IPS DF 4.7 (cell line): ENCODE measurements at regions not wholly inside any gene's neighbourhood (a gene's known extent, or its start where the extent isn't known, plus 50 kb on each side); places are given as distances from the start of the nearest gene placed in this dataset.
"Not testable (repeated sequence)": the region's sequence is repeated elsewhere in the genome, so short reads cannot be mapped to it uniquely, and the experiment has no call there.

Experiments used
- DNase-seq: peaks from one replicate; pipeline ENCODE4 v3.0.0-alpha.2; 2013; ENCODE audit warnings: low spot score; ENCODE audit errors: extremely low read depth

DNA sequence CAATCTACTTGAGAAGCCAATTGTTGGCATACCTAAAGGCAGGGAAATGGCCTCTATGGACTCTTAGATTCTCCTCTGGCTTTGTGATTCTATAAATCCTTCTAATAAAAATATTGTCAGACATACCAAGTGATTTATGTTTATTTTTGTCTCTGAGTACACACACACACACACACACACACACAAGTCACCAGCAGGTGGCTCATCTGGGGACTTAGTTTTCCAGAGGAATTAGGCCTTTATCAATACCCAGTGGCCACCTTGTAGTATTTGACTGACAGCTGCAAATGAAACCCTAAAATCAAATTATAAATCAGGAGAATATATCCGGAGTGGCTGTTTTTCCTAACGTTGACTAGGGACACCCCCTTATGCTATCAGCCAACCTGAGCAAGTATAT, 258.5 kb downstream of the BRINP2 start:
- DNase-seq = no peak

DNA sequence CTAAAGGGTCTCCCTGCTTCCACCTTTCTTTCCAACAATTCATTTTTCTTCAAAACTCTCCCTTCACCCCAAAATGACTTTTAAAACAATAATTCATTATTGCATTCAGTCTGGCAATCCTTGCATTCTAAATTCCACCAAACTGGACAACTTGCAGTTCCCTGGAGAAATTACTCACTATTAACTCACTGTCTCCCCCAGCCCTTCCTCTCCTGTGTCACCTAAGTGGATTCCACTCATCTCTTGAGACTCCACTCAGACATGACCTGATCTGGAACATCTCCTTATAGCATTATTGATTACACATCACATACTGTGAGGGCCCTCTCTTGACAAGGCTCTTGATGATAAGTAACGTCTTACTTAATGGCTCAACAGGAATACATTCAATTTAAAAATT, 257.1 kb downstream of the BRINP2 start:
- DNase-seq = no peak

DNA sequence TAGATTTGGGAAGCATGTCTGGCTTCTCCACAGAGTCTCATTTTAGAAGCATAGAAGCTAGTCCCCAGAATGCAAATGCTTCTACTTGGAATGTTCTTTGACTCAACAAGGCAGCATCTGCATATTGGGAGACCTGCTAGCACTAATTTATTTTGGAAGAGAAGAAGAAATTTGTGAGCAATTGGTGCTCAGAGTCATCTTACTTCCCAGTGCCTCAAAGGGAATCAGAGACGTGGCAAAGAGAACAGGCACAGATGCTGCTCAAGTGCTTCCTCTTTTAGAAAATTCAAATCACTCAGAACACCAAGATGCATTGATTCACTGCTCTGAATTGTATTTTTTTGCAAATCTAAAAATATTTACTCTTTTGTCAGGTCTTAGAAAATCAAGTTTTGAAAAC, 255.7 kb downstream of the BRINP2 start:
- DNase-seq = no peak

DNA sequence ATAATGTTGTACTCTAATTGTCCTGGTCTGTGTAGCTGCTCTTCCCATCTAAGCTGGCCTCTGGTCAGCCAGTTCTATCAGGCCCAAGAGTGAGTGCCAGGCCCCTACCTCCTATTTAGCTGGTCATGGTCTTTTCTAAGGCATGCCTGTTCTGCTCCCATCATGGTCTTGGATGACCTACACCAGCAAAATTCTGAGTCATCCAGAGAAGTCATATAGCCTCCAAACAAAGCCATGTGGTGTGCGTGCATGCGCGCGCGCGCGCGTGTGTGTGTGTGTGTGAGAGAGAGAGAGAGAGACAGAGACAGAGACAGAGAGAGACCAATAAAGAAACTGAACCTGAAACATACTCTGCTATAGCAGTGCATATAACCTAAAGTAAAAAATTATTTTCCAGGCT, 254.4 kb downstream of the BRINP2 start:
- no peak for DNase-seq

DNA sequence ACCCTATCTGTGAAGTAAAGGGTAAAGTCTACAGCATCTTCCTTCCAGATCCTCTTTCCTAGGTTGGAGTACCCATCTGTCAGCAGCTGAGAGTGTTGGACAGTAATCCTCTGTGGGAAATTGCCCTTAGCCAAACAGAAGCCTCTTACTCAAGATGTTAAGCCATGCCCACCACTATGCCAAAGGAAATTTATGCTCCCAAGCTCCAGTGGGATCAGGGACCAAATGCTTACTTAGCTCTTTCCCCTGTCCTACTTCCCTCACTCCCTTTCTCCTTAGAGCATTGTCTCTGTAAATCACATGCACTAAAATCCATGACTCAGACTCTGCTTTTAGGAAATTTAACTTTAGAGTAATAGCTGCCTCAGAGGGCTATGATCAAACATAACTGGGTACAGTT, 254.0 kb downstream of the BRINP2 start:
- DNase-seq = no peak

DNA sequence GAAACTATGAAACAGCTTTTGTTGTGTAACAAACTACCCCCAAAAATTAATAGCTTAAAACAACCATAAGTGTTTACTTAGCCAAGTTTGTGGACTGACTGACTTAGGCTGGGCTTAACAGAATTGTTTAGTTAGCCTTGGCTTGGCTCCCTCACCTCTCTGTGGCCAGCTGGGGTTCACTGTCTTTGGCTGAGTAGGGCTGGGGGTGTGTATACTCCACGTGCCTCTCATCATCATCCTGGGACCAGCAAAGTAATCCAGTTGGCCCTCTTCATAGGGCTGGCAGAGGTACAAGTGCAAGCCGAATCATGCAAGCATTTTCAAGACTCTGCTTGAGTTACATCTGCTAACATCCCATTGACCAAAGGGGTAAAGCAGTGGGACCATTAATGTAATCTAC, 252.3 kb downstream of the BRINP2 start:
- no peak for DNase-seq

DNA sequence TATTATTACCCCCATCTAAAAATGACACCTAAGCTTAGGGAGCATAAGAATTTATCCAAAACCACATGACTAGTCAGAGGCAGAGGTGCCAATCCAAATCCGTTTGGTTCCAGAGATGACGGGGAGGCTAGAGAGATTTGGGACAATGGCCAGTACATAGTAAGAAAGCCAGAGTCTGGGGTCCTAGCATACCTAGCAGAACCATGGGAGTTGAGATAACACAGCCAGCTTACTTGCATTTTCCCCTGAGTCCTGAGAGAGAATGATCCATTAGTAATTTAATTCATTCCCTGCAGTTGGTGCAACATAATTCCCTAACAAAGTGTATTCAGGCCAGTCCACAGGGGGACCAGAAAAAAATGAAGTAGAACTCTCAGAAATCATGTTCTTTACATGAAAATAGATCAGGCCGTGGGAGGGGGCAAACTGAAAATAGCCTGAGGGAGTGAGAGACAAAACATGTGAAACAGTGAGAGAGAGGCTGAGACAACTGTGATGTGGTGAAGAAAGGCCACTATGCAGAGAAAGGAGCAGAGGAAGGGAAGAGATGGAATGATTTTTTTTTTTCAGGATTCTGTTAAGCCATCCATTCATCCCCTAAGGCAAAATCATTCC, 243.3 kb downstream of the BRINP2 start:
- no peak for DNase-seq

DNA sequence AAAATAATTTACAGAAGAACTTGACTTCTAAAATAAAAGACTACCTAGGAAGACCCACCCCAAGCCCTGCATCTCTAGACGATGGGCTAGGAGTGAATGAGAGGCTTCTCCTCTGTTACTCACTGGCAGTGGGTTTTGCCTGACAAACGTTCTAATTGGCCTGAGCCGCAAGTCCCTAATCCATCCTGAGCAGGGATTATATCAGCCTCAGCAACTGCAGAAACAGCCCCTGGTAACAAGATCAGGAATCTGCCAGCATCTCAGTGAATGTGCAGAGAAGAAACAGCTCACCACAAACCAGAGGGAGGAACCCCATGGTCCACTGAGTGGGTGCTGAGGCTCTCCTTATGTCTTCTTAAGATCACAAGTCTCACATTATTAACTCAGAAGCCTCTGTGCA, 240.6 kb downstream of the BRINP2 start:
- no peak for DNase-seq

DNA sequence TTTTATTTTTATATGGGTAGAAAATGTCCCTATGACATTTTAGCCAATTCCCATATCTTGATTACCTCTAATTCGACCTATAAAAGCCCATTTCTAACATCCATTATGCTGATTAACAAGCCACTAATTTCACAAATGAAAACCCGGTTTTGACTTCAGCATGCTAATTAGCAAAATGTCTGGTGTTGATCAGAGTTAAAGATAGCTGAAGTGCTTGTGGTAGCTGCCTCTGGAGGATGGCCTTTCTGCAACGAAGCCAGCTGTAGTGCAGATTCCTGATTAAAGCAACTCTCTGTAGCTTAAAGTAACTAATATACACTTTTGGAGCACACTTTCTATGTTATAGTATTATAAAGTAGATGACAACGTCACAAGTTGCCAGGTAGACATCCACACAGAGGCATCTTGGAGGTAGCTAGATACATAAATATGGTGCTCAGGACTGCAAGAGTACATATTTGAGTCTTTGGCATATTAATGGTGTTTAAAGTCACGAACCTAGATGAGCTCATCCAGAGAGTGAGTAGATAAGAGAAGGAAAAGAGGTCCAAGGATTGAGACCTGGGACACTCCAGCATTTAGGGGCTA, 239.5 kb downstream of the BRINP2 start:
- no peak for DNase-seq

DNA sequence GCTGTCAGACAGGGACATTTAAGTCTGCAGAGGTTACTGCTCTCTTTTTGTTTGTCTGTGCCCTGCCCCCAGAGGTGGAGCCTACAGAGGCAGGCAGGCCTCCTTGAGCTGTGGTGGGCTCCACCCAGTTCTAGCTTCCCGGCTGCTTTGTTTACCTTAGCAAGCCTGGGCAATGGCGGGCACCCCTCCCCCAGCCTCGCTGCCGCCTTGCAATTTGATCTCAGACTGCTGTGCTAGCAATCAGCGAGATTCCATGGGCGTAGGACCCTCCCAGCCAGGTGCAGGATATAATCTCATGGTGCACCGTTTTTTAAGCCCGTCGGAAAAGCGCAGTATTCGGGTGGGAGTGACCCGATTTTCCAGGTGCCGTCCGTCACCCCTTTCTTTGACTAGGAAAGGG, 235.6 kb downstream of the BRINP2 start:
- not testable (repeated sequence) for DNase-seq

DNA sequence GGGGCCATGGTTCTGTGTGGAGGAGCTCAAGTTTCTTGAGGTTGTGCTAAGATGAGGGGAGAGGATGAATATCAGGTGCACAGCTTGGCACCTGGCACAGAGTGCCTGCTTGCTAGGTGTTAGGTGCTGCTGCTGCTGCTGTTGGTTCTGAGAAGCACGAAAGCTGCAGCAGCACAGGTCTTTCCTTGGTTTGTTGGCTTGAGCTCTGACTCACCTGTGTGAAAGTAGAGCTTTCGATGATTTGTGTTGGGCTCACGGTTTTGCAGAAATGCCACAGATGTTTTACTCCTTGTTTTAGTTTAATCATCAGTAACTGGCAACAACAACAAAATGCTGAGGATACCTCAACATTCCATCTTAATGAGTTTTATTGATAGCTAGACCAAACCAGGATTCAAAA, 221.6 kb downstream of the BRINP2 start:
- DNase-seq = no peak

DNA sequence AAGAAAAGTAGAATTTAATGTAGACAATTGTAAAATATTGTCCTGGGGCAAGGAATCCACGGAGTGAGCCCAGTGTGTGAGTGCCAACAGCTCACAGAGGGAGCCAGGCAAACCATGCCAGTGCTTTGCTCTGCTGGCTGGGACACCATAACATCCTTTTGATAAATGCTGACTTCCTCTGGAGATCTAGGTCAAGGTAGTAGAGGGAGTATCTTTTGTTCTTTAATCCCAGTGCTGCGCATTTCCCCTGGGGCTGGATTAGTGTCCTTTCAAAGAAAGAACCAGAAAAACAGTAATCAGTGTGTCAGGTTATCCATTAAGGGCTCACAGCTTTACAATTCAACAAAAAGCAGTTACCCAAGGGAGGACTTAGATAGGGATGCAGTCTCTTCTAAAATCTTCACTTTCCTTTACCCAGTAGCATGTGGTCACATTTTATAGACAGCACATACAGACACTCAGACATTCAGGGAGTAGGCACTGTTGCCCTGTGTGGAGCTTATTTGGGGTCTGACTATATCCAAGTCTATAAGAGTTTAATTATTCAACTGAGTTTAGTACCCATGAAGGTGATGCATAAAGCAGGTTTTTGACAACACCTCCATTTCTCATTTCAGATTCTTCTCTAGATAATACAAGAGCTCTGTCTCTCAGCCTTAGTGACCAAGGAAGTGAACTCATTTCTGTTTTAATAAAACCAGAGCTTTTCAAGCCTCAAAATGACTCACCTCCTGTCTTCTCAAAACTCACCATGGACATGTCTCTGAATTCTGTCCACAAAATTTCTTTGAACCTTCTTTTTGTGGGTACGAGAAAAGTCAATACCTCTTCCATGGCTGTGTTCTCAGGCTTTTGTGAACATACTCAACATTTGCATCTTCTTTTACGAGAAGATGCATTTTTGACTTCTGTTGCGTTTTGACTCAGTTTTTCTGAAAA, 215.3 kb downstream of the BRINP2 start:
- DNase-seq = no peak

DNA sequence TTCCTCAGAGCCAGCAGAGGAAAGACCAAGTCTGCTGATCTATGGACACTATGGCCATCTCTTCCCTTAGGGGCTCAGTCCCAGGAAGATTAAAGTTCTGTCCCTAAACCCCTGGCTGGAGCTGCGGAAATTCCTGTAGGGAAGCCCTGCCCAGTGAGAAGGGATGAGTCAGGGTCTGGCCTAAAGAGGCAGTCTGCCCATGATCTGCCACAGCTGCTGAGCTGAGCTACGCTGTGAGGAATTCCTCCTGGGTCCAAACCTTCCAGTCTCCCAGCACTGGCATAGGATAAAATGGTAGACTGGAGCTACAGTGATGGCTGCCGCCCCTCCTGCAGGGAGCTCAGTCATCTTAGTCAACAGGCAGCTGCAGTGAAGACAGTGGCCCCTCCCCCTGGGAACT, 213.7 kb downstream of the BRINP2 start:
- no peak for DNase-seq

DNA sequence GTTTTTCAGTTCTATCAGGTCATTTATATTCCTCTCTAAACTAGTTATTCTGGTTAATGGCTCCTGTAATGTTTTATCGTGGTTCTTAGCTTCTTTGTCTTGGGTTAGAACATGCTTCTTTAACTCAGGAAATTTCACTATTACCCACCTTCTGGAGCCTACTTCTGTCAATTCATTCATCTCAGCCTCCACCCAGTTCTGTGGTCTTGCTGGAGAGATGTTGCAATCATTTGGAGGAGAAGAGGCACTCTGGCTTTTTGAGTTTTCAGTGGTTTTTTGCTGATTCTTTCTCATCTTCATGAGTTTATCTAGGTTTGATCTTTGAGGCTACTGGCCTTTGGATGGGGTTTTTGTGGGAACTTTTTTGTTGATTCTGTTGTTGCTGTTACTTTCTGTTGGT, 213.0 kb downstream of the BRINP2 start:
- no peak for DNase-seq

DNA sequence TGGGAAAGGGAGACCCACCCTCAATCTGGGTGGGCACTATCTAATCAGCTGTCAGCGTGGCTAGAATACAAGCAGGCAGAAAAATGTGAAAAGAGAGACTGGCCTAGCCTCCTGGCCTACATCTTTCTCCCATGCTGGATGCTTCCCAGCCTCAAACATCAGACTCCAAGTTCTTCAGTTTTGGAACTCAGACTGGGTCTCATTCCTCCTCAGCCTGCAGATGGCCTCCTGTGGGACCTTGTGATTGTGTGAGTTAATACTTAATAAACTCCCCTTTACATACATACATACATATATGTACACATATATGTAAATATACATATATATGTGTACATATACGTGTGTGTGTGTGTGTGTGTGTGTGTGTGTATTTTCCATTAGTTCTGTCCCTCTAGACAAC, 207.1 kb downstream of the BRINP2 start:
- DNase-seq = no peak

DNA sequence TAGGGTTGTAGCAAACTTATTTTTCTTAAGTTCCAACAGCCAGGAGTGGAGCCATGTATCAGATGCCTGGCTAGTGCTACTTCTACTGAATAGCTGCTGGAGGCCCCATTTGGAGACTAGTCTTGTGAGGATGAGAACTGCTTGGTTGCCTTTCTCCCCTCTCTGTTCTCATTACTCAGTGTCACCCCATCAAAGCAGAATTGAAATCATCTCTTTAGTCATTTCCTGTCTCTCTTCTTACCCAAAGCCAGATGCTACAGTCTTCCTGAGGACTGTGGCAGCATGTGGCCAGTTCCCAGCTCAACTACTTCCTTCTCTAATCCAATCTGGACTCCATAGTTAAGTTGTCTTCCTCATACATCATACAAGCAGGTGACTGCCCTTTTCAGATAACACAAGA, 197.5 kb downstream of the BRINP2 start:
- no peak for DNase-seq

DNA sequence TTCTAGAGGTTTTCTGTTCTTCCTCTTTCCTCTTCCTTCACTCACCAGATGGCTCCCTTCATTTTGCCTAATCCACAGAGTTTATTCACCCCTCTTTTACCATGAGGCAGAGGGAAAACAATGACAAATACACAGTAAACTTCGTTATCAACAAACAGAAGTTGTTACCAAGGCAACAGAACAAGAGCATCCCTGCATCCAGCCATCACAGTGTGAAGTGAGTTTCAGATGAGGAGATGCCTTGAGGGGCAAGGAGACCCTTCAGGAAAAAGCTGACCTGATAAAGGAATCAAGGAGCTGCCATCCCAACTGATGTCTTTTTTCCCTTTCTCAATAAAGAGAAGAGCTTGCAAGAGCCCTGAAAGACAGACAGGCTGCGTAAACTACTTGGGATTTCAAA, 195.3 kb downstream of the BRINP2 start:
- no peak for DNase-seq

DNA sequence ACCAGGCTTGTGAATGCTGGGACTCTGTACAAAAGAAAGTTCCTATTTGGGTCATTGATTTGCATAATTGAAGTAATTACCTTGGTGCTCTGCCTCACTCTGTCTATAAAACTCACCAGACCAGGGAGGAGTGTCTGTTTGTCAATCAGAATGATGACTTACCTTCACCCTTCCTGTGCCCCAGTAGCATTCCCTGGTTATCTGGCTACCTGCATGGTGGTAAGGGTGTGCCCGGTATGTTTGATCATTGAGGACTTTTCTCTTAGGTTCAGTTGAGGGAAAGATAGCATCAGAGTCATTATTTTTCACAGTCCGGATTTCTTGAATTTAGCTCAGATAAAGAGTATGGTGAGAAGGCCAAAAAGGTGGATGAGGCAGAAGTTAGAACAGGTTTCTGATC, 190.0 kb downstream of the BRINP2 start:
- DNase-seq = no peak

DNA sequence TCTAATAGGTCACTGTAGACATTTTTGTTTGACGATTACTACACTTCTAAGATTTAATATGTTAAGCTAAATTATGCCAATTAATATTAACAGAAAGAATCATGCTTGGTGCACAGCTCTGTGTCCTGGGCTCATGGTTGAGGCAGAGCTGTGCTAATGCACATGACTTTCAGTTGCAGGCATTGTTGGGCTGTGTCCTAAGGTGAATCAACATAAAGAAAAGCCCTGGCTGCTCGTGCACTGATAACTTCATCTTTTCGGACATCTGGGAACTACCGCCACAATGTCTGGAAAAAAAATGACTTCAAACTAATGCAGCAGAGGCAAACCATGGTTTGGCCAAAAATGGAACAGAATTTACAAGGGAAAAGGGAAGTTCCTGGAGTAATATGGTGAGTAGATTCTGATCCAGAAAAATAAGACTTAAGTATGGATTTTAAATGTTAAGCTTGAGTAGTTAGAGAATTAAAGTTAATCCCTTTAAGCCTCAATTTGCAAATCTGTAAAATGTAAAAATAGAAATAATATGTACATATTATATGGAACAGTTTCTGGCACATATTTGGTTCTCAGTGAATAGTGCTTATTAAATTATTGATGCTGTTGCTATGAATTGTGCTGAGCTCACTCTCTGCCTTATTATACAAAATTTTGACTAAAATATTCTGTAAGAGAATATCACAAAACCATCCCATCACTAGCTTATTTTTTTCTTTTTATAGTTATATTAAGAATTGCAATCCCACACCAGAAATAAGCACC, 186.1 kb downstream of the BRINP2 start:
- no peak for DNase-seq

DNA sequence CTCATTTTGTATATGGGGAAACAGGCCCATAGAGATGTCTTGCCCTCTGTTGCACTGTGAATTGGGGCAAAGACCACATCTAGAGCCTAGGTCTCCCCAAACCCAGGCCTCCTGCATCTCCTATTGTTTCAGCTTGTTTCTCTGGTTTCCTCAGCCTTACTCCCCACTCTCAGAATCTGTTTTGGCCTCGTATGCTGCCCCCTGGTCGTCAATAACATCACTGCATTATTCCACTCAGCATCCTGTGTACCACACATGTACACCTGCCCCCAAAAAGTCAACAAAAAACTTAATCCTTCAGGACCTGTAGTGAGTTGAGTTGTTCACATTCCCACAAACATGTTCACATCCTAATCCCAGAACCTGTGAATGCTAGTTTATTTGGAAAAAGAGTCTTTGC, 184.8 kb downstream of the BRINP2 start:
- DNase-seq = no peak

DNA sequence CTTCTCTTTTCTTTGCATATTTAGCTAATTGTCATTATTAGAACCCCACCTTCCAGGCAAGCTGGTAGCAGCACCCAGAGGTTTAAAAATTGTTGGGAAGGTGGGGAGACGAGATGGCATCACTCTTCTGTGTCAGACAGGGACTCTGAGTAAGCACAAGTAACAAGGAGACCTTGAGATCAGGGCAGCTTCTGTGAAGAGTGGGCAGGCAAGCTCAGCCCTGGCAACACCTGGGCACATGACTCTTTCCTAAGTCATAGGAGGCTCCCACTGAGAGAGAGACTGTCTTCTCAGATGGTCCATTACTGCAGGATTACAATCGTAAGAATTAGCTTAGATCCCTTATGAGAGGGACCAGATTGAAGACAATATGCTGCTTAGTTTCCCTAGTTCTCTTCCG, 183.5 kb downstream of the BRINP2 start:
- no peak for DNase-seq
